ENCODE measurements at regions not wholly inside any gene's neighbourhood (a gene's known extent, or its start where the extent isn't known, plus 50 kb on each side); places are given as distances from the start of the nearest gene placed in this dataset.
"Not testable (repeated sequence)": the region's sequence is repeated elsewhere in the genome, so short reads cannot be mapped to it uniquely, and the experiment has no call there.

DNA sequence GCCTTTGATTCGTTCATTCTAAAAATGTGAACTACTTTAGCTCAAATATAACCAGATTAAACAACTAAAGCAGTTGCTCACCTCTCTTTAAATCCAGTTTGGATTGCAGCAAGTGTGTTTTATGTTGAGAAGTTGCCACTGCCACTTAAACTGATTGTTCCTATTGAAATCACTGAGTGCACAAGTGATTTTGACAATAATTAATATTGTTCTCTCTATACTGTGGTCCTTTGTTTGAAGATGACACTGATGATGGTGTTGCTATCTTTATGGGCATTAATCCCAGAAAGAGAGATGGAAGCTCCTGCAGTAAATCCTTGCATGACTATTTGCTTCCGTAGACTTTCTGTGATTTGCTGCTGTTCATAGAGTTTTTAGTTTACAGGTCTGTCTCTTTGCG is 251.4 kb upstream of the ZEB2 start:
- Histone ChIP-seq H3K4me1 (ENCODE audit: insufficient read depth, low read length) (no peaks in the 10 kb centered on the region), H3K27ac (ENCODE audit: low read length) (no peak overlapping the region), H3K4me2 (ENCODE audit: low read length) (no peak overlapping the region), H3K79me2 (ENCODE audit: low read length) (no peaks in the 10 kb centered on the region), H3K4me3 (ENCODE audit: low read length) (no peak overlapping the region), H3K9ac (ENCODE audit: low read length) (no peak overlapping the region), H3K27me3 (ENCODE audit: low read length) (no peaks in the 10 kb centered on the region), H2AFZ (ENCODE audit: low read length) (no peak overlapping the region), H3K9me2 (replicated peaks; ENCODE audit: low read length) (no peaks in the 10 kb centered on the region), H3K9me3 (ENCODE audit: low read length) (no peaks in the 10 kb centered on the region), H3F3A (ENCODE audit: low read length, unreplicated experiment) (no peaks in the 10 kb centered on the region), H3K36me3 (ENCODE audit: low read depth, low read length) (no peaks in the 10 kb centered on the region), H4K20me1 (ENCODE audit: low read length) (no peaks in the 10 kb centered on the region)
- intact Hi-C loops (cut with micrococcal nuclease): no loop called here
- no TSS peak for BruUV-seq (replicated peaks)
- CTCF ChIA-PET: no interaction called here
- DNase-seq: no peak
- POLR2A ChIA-PET (ENCODE audit: unreplicated experiment): no interaction called here
- TF ChIP-seq EZH2phosphoT487 (IDR thresholded peaks at IDR 0.05; ENCODE audit: borderline replicate concordance, low read length) (no peak), EZH2 (IDR thresholded peaks at IDR 0.05; ENCODE audit: low read length, unreplicated experiment) (no peak)
- TF ChIP-seq, protein P1, sequence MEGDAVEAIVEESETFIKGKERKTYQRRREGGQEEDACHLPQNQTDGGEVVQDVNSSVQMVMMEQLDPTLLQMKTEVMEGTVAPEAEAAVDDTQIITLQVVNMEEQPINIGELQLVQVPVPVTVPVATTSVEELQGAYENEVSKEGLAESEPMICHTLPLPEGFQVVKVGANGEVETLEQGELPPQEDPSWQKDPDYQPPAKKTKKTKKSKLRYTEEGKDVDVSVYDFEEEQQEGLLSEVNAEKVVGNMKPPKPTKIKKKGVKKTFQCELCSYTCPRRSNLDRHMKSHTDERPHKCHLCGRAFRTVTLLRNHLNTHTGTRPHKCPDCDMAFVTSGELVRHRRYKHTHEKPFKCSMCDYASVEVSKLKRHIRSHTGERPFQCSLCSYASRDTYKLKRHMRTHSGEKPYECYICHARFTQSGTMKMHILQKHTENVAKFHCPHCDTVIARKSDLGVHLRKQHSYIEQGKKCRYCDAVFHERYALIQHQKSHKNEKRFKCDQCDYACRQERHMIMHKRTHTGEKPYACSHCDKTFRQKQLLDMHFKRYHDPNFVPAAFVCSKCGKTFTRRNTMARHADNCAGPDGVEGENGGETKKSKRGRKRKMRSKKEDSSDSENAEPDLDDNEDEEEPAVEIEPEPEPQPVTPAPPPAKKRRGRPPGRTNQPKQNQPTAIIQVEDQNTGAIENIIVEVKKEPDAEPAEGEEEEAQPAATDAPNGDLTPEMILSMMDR (conservative IDR thresholded peaks at IDR 0.05; ENCODE audit: low read depth, low read length): no peak
- no peak for ATAC-seq

- BruUV-seq (replicated peaks): no TSS peak
- no peak for DNase-seq
- no peaks in the 10 kb centered on the region for H3K9me3 ChIP-seq (ENCODE audit: low read length)
- H2AFZ ChIP-seq (ENCODE audit: low read length): no peak overlapping the region
- POLR2A ChIA-PET (ENCODE audit: unreplicated experiment): no interaction called here
- intact Hi-C loops (cut with micrococcal nuclease): no loop called here
- TF ChIP-seq EZH2phosphoT487 (IDR thresholded peaks at IDR 0.05; ENCODE audit: borderline replicate concordance, low read length): no peak
- TF ChIP-seq, protein P1 (conservative IDR thresholded peaks at IDR 0.05; ENCODE audit: low read depth, low read length): no peak
- TF ChIP-seq EZH2 (IDR thresholded peaks at IDR 0.05; ENCODE audit: low read length, unreplicated experiment): no peak
- H3K27ac ChIP-seq (ENCODE audit: low read length): no peak overlapping the region
- H3K9me2 ChIP-seq (replicated peaks; ENCODE audit: low read length): no peaks in the 10 kb centered on the region
- ATAC-seq: no peak
- CTCF ChIA-PET: no interaction called here
- H3K27me3 ChIP-seq (ENCODE audit: low read length): no peaks in the 10 kb centered on the region
- H3F3A ChIP-seq (ENCODE audit: low read length, unreplicated experiment): no peaks in the 10 kb centered on the region
- H4K20me1 ChIP-seq (ENCODE audit: low read length): no peaks in the 10 kb centered on the region
- H3K36me3 ChIP-seq (ENCODE audit: low read depth, low read length): no peaks in the 10 kb centered on the region
- no peaks in the 10 kb centered on the region for H3K4me1 ChIP-seq (ENCODE audit: insufficient read depth, low read length)
- no peaks in the 10 kb centered on the region for H3K79me2 ChIP-seq (ENCODE audit: low read length)
- no peak overlapping the region for H3K4me2 ChIP-seq (ENCODE audit: low read length)
- no peak overlapping the region for H3K9ac ChIP-seq (ENCODE audit: low read length)
- no peak overlapping the region for H3K4me3 ChIP-seq (ENCODE audit: low read length)
Measured at GRCh38 chr2:144770616-144771230, 250.8 kb upstream of the ZEB2 start.

GRCh38 chr2:144760939-144761338 is 241.0 kb upstream of the ZEB2 start:
- H3K27me3 ChIP-seq (ENCODE audit: low read length); H4K20me1 ChIP-seq (ENCODE audit: low read length); H3K4me1 ChIP-seq (ENCODE audit: insufficient read depth, low read length); DNase-seq; H3K27ac ChIP-seq (ENCODE audit: low read length); H2AFZ ChIP-seq (ENCODE audit: low read length); H3K79me2 ChIP-seq (ENCODE audit: low read length); H3K4me3 ChIP-seq (ENCODE audit: low read length); ATAC-seq; H3F3A ChIP-seq (ENCODE audit: low read length, unreplicated experiment); H3K9ac ChIP-seq (ENCODE audit: low read length); CTCF ChIA-PET; POLR2A ChIA-PET (ENCODE audit: unreplicated experiment); BruUV-seq (replicated peaks); H3K9me2 ChIP-seq (replicated peaks; ENCODE audit: low read length); H3K4me2 ChIP-seq (ENCODE audit: low read length); intact Hi-C loops (cut with micrococcal nuclease); H3K9me3 ChIP-seq (ENCODE audit: low read length); H3K36me3 ChIP-seq (ENCODE audit: low read depth, low read length): not testable (repeated sequence)

Data from PC-3 (cell line).